ENCODE measurements at regions not wholly inside any gene's neighbourhood (a gene's known extent, or its start where the extent isn't known, plus 50 kb on each side); places are given as distances from the start of the nearest gene placed in this dataset.

GRCh38 chr3:104429727-104430126, 937.0 kb upstream of the ALCAM start:
- TF ChIP-seq CTCF (conservative IDR thresholded peaks at IDR 0.05) = no peak
- H3K23ac ChIP-seq (ENCODE audit: insufficient read length, low read depth, low read length) = no peak overlapping the region

More at GRCh38 chr3:104429727-104430126, 937.0 kb upstream of the ALCAM start:
- no peaks in the 10 kb centered on the region for H3K27me3 ChIP-seq (ENCODE audit: insufficient read depth, low read length)
- Mint-ChIP-seq H3K27me3 (ENCODE audit: low read depth) (no peaks in the 10 kb centered on the region), H3K4me1 (peaks cover 0 to 4% of the 10 kb centered on the region in 2 experiments; a peak in 1 of 4 replicates), H3K27ac (no peak overlapping the region), H3K9me3 (peaks cover 9 to 10% of the 10 kb centered on the region in 2 experiments; a peak in 4 of 5 replicates), H3K4me3 (no peak overlapping the region), H3K36me3 (ENCODE audit: insufficient read depth in 1 of 3, low read depth in 3 of 3) (peaks cover 0 to 7% (median 5%) of the 10 kb centered on the region in 3 experiments; a peak in 4 of 7 replicates)
- no peak overlapping the region for H2AK5ac ChIP-seq (ENCODE audit: insufficient read length, low read length)
- no peak overlapping the region for H2AFZ ChIP-seq (ENCODE audit: low read length)
- no peaks in the 10 kb centered on the region for H3K23me2 ChIP-seq (ENCODE audit: insufficient read length, low read depth, low read length, poor library complexity, severe bottlenecking)
- H3K9ac ChIP-seq (ENCODE audit: extremely low read depth, insufficient read length, low read length) = no peak overlapping the region
- H3K56ac ChIP-seq (ENCODE audit: insufficient read length, low read depth, low read length) = no peak overlapping the region
- no peak overlapping the region for H3K14ac ChIP-seq (ENCODE audit: insufficient read depth, low read length)
- no peak overlapping the region for H2BK15ac ChIP-seq (ENCODE audit: low read depth, low read length)
- H3K27ac ChIP-seq (ENCODE audit: insufficient read length, low read depth, low read length) = no peak overlapping the region
- H4K5ac ChIP-seq (ENCODE audit: insufficient read length, low read depth, low read length) = no peak overlapping the region
- H4K91ac ChIP-seq (ENCODE audit: insufficient read length, low read depth, low read length) = no peak overlapping the region
- no CpG with 5 or more reads among the region's 3 CpGs for whole genome bisulfite sequencing (ENCODE audit: extremely low coverage, insufficient read length, low lambda C conversion rate)
- no peak overlapping the region for H3T11ph ChIP-seq (ENCODE audit: low read length)
- no peak for DNase-seq
- no peak overlapping the region for H2BK5ac ChIP-seq (ENCODE audit: insufficient read length, low read length)
- no peak overlapping the region for H4K8ac ChIP-seq (replicated peaks; ENCODE audit: insufficient read length, low read depth, low read length)
- no peaks in the 10 kb centered on the region for H3K4me1 ChIP-seq (ENCODE audit: insufficient read depth, low read length)
- H4K20me1 ChIP-seq (ENCODE audit: control insufficient read depth, insufficient read depth, insufficient read length) = no peaks in the 10 kb centered on the region
- no peak overlapping the region for H2BK12ac ChIP-seq (ENCODE audit: insufficient read length, low read depth, low read length)
- H3K18ac ChIP-seq (ENCODE audit: insufficient read length, low read depth, low read length) = no peak overlapping the region
- H2BK20ac ChIP-seq (ENCODE audit: low read depth, low read length, poor library complexity, severe bottlenecking) = no peak overlapping the region
- H3K4ac ChIP-seq (ENCODE audit: low read depth, low read length) = no peak overlapping the region
- no peaks in the 10 kb centered on the region for H3K79me2 ChIP-seq (ENCODE audit: insufficient read depth, low read length)
- H3K9me3 ChIP-seq (ENCODE audit: control insufficient read depth, low read depth, low read length) = no peaks in the 10 kb centered on the region
- no peaks in the 10 kb centered on the region for H3K79me1 ChIP-seq (ENCODE audit: insufficient read depth, low read depth, low read length, poor library complexity, severe bottlenecking)
- H2BK120ac ChIP-seq (ENCODE audit: low read depth, low read length, poor library complexity, severe bottlenecking) = no peak overlapping the region
- no peak overlapping the region for H3K4me2 ChIP-seq (ENCODE audit: insufficient read depth, insufficient read length, low read length)
